ENCODE measurements at regions not wholly inside any gene's neighbourhood (a gene's known extent, or its start where the extent isn't known, plus 50 kb on each side); places are given as distances from the start of the nearest gene placed in this dataset.

GRCh38 chr1:208599063-208599462 is 354.9 kb upstream of the PLXNA2 start:
- no peak overlapping the region for H3K27ac ChIP-seq (ENCODE audit: low read depth in 1 of 2, low read length in 2 of 2)
- no peaks in the 10 kb centered on the region for H3K4me1 ChIP-seq (ENCODE audit: control insufficient read depth in 1 of 2, insufficient read depth in 2 of 2, low read length in 2 of 2)
- H3K4me3 Mint-ChIP-seq, result no peak overlapping the region
- H3K27me3 Mint-ChIP-seq (ENCODE audit: low read depth in 3 of 3), result peaks cover 0 to 3% (median 2%) of the 10 kb centered on the region in 3 donors
- intact Hi-C loops (cut with micrococcal nuclease), result no loop called here
- no peaks in the 10 kb centered on the region for H3K36me3 ChIP-seq (replicated peaks in 1 of 2; ENCODE audit: control insufficient read depth in 1 of 2, insufficient read depth in 2 of 2, low read length in 2 of 2)
- no peak for DNase-seq
- WGBS (ENCODE audit: insufficient coverage), result 100% methylated on average over 1 of the region's 2 CpGs
- TF ChIP-seq CTCF (IDR thresholded peaks at IDR 0.05), result no peak
- no peaks in the 10 kb centered on the region for H3K36me3 Mint-ChIP-seq
- no peaks in the 10 kb centered on the region for H3K9me3 ChIP-seq (replicated peaks in 1 of 2; ENCODE audit: control insufficient read depth in 1 of 2, insufficient read depth in 1 of 2, low read length in 2 of 2)
- no peaks in the 10 kb centered on the region for H3K27me3 ChIP-seq (ENCODE audit: control insufficient read depth in 2 of 2, insufficient read depth in 2 of 2, low read length in 2 of 2)
- H2AFZ ChIP-seq (ENCODE audit: insufficient read depth, low read depth, low read length, poor library complexity, severe bottlenecking), result no peak overlapping the region
- no peaks in the 10 kb centered on the region for H3K79me2 ChIP-seq (ENCODE audit: insufficient read depth, low read length)
- peaks cover 0 to 1% (median 0%) of the 10 kb centered on the region in 7 donors for H3K9me3 Mint-ChIP-seq
- no peak overlapping the region for H3K4me2 ChIP-seq (replicated peaks; ENCODE audit: extremely low read depth, low read length, poor library complexity, severe bottlenecking)
- H4K20me1 ChIP-seq (ENCODE audit: insufficient read depth, low read length), result no peaks in the 10 kb centered on the region
- peaks cover 3% of the 10 kb centered on the region for H3K4me1 Mint-ChIP-seq
- H3K4me3 ChIP-seq (replicated peaks in 1 of 3; ENCODE audit: low read depth in 2 of 3, low read length in 3 of 3), result no peak overlapping the region
- no peak overlapping the region for H3K27ac Mint-ChIP-seq
- no peak overlapping the region for H3K9ac ChIP-seq (ENCODE audit: insufficient read depth, low read length, poor library complexity, severe bottlenecking)

GRCh38 chr1:208600456-208601190 is 356.4 kb upstream of the PLXNA2 start:
- Histone ChIP-seq H3K36me3 (replicated peaks in 1 of 2; ENCODE audit: control insufficient read depth in 1 of 2, insufficient read depth in 2 of 2, low read length in 2 of 2) (no peaks in the 10 kb centered on the region), H3K27me3 (ENCODE audit: control insufficient read depth in 2 of 2, insufficient read depth in 2 of 2, low read length in 2 of 2) (no peaks in the 10 kb centered on the region), H3K9ac (ENCODE audit: insufficient read depth, low read length, poor library complexity, severe bottlenecking) (no peak overlapping the region), H2AFZ (ENCODE audit: insufficient read depth, low read depth, low read length, poor library complexity, severe bottlenecking) (no peak overlapping the region), H3K4me2 (replicated peaks; ENCODE audit: extremely low read depth, low read length, poor library complexity, severe bottlenecking) (no peak overlapping the region), H3K79me2 (ENCODE audit: insufficient read depth, low read length) (no peaks in the 10 kb centered on the region), H3K27ac (ENCODE audit: low read depth in 1 of 2, low read length in 2 of 2) (no peak overlapping the region), H3K4me3 (replicated peaks in 1 of 3; ENCODE audit: low read depth in 2 of 3, low read length in 3 of 3) (no peak overlapping the region), H3K4me1 (ENCODE audit: control insufficient read depth in 1 of 2, insufficient read depth in 2 of 2, low read length in 2 of 2) (no peaks in the 10 kb centered on the region), H3K9me3 (replicated peaks in 1 of 2; ENCODE audit: control insufficient read depth in 1 of 2, insufficient read depth in 1 of 2, low read length in 2 of 2) (no peaks in the 10 kb centered on the region), H4K20me1 (ENCODE audit: insufficient read depth, low read length) (no peaks in the 10 kb centered on the region)
- 89% methylated on average over 3 of the region's 6 CpGs for WGBS (ENCODE audit: insufficient coverage)
- Mint-ChIP-seq H3K27me3 (ENCODE audit: low read depth in 3 of 3) (peaks cover 0 to 3% (median 2%) of the 10 kb centered on the region in 3 donors), H3K36me3 (no peaks in the 10 kb centered on the region), H3K27ac (no peak overlapping the region), H3K4me3 (no peak overlapping the region), H3K4me1 (peaks cover 6% of the 10 kb centered on the region), H3K9me3 (peaks cover 0 to 1% (median 0%) of the 10 kb centered on the region in 7 donors)
- intact Hi-C loops (cut with micrococcal nuclease), result no loop called here
- no peak for DNase-seq
- no peak for TF ChIP-seq CTCF (IDR thresholded peaks at IDR 0.05)
